Osteoblast (primary cell): ENCODE measurements at regions not wholly inside any gene's neighbourhood (a gene's known extent, or its start where the extent isn't known, plus 50 kb on each side); places are given as distances from the start of the nearest gene placed in this dataset.

Experiments used
- DNase-seq: peaks from one replicate; pipeline ENCODE4 v3.0.0; 2011; ENCODE audit warnings: low spot score, mixed read lengths; ENCODE audit not compliant: insufficient read length; ENCODE audit errors: missing footprints
- H2AFZ ChIP-seq: 2 replicates; pipeline ENCODE4 v1.6.0; 2011; ENCODE audit warnings: mild to moderate bottlenecking, low read length
- H3K27ac ChIP-seq: 2 replicates; pipeline ENCODE4 v1.5.1; 2011; ENCODE audit warnings: mild to moderate bottlenecking, low read depth, low read length, moderate library complexity
- H3K27me3 ChIP-seq: 2 replicates; pipeline ENCODE4 v1.6.0; 2012; ENCODE audit warnings: mild to moderate bottlenecking, control low read depth, inconsistent platforms, low read length, moderate library complexity; ENCODE audit not compliant: insufficient read depth
- H3K36me3 ChIP-seq: 2 replicates; pipeline ENCODE4 v1.5.1; 2011; ENCODE audit warnings: mild to moderate bottlenecking, low read length, control low read depth, moderate library complexity; ENCODE audit not compliant: insufficient read depth
- H3K4me1 ChIP-seq: 2 replicates; pipeline ENCODE4 v1.5.1; 2011; ENCODE audit warnings: mild to moderate bottlenecking, low read length, control low read depth, moderate library complexity; ENCODE audit not compliant: insufficient read depth
- H3K4me2 ChIP-seq: 2 replicates; pipeline ENCODE4 v1.6.0; 2011; ENCODE audit warnings: mild to moderate bottlenecking, low read length; ENCODE audit not compliant: insufficient read depth
- H3K4me3 ChIP-seq: fragments of 200-600 bp; sonication (generic); 3 replicates; pipeline ENCODE4 v1.5.1; 2012; ENCODE audit warnings: mild to moderate bottlenecking, low read length, inconsistent platforms; ENCODE audit not compliant: insufficient read depth
- H3K79me2 ChIP-seq: 2 replicates; pipeline ENCODE4 v1.6.0; 2012; ENCODE audit warnings: mild to moderate bottlenecking, low read length, control low read depth, inconsistent platforms; ENCODE audit not compliant: insufficient read depth
- H3K9me3 ChIP-seq: 2 replicates; pipeline ENCODE4 v1.5.1; 2011; ENCODE audit warnings: low read depth, low read length, control low read depth
- H4K20me1 ChIP-seq: 2 replicates; pipeline ENCODE4 v1.6.0; 2012; ENCODE audit warnings: mild to moderate bottlenecking, low read length, control low read depth; ENCODE audit not compliant: insufficient read depth
- CTCF ChIP-seq: IDR thresholded peaks from 2 replicates; pipeline ENCODE4 v1.5.1; 2011; ENCODE audit warnings: mild to moderate bottlenecking, low read depth, low read length, moderate library complexity; ENCODE audit errors: extremely low read depth

GRCh38 chr18:57890266-57890665 is 87.2 kb upstream of the ATP8B1 start:
- peaks cover 6% of the 10 kb centered on the region for H3K27me3 ChIP-seq
- TF ChIP-seq CTCF = no peak
- no peaks in the 10 kb centered on the region for H3K36me3 ChIP-seq
- H3K27ac ChIP-seq = no peak overlapping the region
- H3K4me2 ChIP-seq = no peak overlapping the region
- no peaks in the 10 kb centered on the region for H3K79me2 ChIP-seq
- no peak overlapping the region for H3K4me3 ChIP-seq
- no peaks in the 10 kb centered on the region for H3K4me1 ChIP-seq
- H4K20me1 ChIP-seq = no peaks in the 10 kb centered on the region
- H3K9me3 ChIP-seq = peaks cover 7% of the 10 kb centered on the region
- H2AFZ ChIP-seq = no peak overlapping the region
- no peak for DNase-seq

- no peak overlapping the region for H2AFZ ChIP-seq
- peaks cover 7% of the 10 kb centered on the region for H3K9me3 ChIP-seq
- no peak overlapping the region for H3K4me2 ChIP-seq
- H3K79me2 ChIP-seq = no peaks in the 10 kb centered on the region
- no peak for TF ChIP-seq CTCF
- no peak overlapping the region for H3K27ac ChIP-seq
- H4K20me1 ChIP-seq = no peaks in the 10 kb centered on the region
- H3K36me3 ChIP-seq = no peaks in the 10 kb centered on the region
- no peaks in the 10 kb centered on the region for H3K4me1 ChIP-seq
- DNase-seq = no peak
- peaks cover 6% of the 10 kb centered on the region for H3K27me3 ChIP-seq
- no peak overlapping the region for H3K4me3 ChIP-seq
Observed at GRCh38 chr18:57889841-57890240, 86.7 kb upstream of the ATP8B1 start.

GRCh38 chr18:57887543-57888383 is 84.6 kb upstream of the ATP8B1 start:
- Histone ChIP-seq H4K20me1 (no peaks in the 10 kb centered on the region), H3K4me2 (no peak overlapping the region), H3K27ac (no peak overlapping the region), H2AFZ (no peak overlapping the region), H3K27me3 (peaks cover 6% of the 10 kb centered on the region), H3K9me3 (peaks cover 7% of the 10 kb centered on the region), H3K36me3 (no peaks in the 10 kb centered on the region), H3K4me1 (no peaks in the 10 kb centered on the region), H3K79me2 (no peaks in the 10 kb centered on the region), H3K4me3 (no peak overlapping the region)
- no peak for DNase-seq
- no peak for TF ChIP-seq CTCF

- Histone ChIP-seq H3K27ac (no peak overlapping the region), H3K27me3 (peaks cover 2% of the 10 kb centered on the region), H3K4me2 (no peak overlapping the region), H3K36me3 (no peaks in the 10 kb centered on the region), H3K4me3 (no peak overlapping the region), H3K79me2 (no peaks in the 10 kb centered on the region), H3K4me1 (no peaks in the 10 kb centered on the region), H3K9me3 (peaks cover 7% of the 10 kb centered on the region), H4K20me1 (no peaks in the 10 kb centered on the region), H2AFZ (no peak overlapping the region)
- DNase-seq = no peak
- TF ChIP-seq CTCF = no peak
Observed at GRCh38 chr18:57885931-57886330, 82.8 kb upstream of the ATP8B1 start.
